ENCODE measurements at regions not wholly inside any gene's neighbourhood (a gene's known extent, or its start where the extent isn't known, plus 50 kb on each side); places are given as distances from the start of the nearest gene placed in this dataset.

GRCh38 chr3:113096188-113096892 lies 105.6 kb downstream of the GTPBP8 start:
- DNase-seq = peak in 1 of 4 experiments; percentile 8

GRCh38 chr3:113097960-113098447 lies 107.2 kb downstream of the GTPBP8 start:
- DNase-seq = no peak

- no peak for DNase-seq
Observed at GRCh38 chr3:113100063-113100462, 109.3 kb downstream of the GTPBP8 start.

GRCh38 chr3:113103588-113103987 lies 107.8 kb upstream of the BOC start:
- DNase-seq = peak; percentile 57 to 87 (median 72)

- DNase-seq = peak in 2 of 4 experiments; percentile 7
Observed at GRCh38 chr3:113104357-113105092, 106.8 kb upstream of the BOC start.

- DNase-seq = no peak
Observed at GRCh38 chr3:113105093-113105449, 106.3 kb upstream of the BOC start.

- DNase-seq = no peak
Observed at GRCh38 chr3:113105966-113106660, 105.2 kb upstream of the BOC start.

- peak in 1 of 4 experiments; percentile 7 for DNase-seq
Observed at GRCh38 chr3:113110267-113110666, 101.1 kb upstream of the BOC start.

- DNase-seq = no peak
Observed at GRCh38 chr3:113111011-113111707, 100.2 kb upstream of the BOC start.

- no peak for DNase-seq
Observed at GRCh38 chr3:113113361-113113760, 98.0 kb upstream of the BOC start.

GRCh38 chr3:113117511-113118234 lies 93.7 kb upstream of the BOC start:
- no peak for DNase-seq

- DNase-seq = no peak
Observed at GRCh38 chr3:113118336-113118735, 93.0 kb upstream of the BOC start.

GRCh38 chr3:113124256-113124830 lies 87.0 kb upstream of the BOC start:
- DNase-seq = peak in 2 of 4 experiments; percentile 1 to 17

GRCh38 chr3:113125951-113126350 lies 85.4 kb upstream of the BOC start:
- no peak for DNase-seq

GRCh38 chr3:113128386-113129015 lies 82.9 kb upstream of the BOC start:
- DNase-seq = no peak

GRCh38 chr3:113129168-113129567 lies 82.2 kb upstream of the BOC start:
- peak in 1 of 4 experiments; percentile 2 for DNase-seq

GRCh38 chr3:113132571-113132996 lies 78.8 kb upstream of the BOC start:
- peak in 1 of 4 experiments; percentile 6 for DNase-seq

GRCh38 chr3:113133140-113133539 lies 78.2 kb upstream of the BOC start:
- DNase-seq = no peak

GRCh38 chr3:113136071-113136470 lies 75.3 kb upstream of the BOC start:
- DNase-seq = peak; percentile 4 to 65 (median 28)

- no peak for DNase-seq
Observed at GRCh38 chr3:113136544-113136943, 74.8 kb upstream of the BOC start.

All from suppressor macrophage (primary cell).